ENCODE measurements at regions not wholly inside any gene's neighbourhood (a gene's known extent, or its start where the extent isn't known, plus 50 kb on each side); places are given as distances from the start of the nearest gene placed in this dataset.

DNA sequence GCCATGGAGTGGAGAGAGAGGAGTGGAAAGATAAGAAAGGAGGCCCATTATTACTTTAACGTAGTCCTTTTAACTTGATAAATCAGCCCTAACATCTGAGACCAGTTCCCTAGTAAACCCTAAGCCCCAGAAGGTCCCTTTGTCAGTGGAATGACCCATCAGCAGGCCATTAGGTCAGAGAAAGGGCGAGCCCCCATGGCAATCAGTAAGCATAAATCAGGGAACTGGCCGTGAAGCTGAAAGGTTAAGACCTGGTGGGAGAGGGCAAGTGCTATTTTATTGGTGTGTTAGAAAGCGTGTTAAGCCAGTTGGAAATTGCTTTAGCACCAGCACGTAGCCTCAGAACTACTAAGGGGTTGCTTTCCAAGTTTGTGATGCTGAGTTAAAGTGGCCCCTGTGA is 708.0 kb downstream of the BCL11B start:
- no peak for TF ChIP-seq SPI1 (IDR thresholded peaks at IDR 0.05; ENCODE audit: low read depth, low read length)
- no peak for TF ChIP-seq POLR2A (IDR thresholded peaks at IDR 0.05; ENCODE audit: low read depth, low read length)
- no peak for TF ChIP-seq TAF1 (IDR thresholded peaks at IDR 0.05; ENCODE audit: low read depth, low read length)

All from GM12891 (cell line).